HG03139 (cell line): ENCODE measurements at regions not wholly inside any gene's neighbourhood (a gene's known extent, or its start where the extent isn't known, plus 50 kb on each side); places are given as distances from the start of the nearest gene placed in this dataset.
"Not testable (repeated sequence)": the region's sequence is repeated elsewhere in the genome, so short reads cannot be mapped to it uniquely, and the experiment has no call there.

ENCODE experiments used
- ATAC-seq: cut with Tn5 transposase; IDR thresholded peaks from one replicate; pipeline ENCODE4 v1.9.1; 2021; ENCODE audit not compliant: unreplicated experiment

DNA sequence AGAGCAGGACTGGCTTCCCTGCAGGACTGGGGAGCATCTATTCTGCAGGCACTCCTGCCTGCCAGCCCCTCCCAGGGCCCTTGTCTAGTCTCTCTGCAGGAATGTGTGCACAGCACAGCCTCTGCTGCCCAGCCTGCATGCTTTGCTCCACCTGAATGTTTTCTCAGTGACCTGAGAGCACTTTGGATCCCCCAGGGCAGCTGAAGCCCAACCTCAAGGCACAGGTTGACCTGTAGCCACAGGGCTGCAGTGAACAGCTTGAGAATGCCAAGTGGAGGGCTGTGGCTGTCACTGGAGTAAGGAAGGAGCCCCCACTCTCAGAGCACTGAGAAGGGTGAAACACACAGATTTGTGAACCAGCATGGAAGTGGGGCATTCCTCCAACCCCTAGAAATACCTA is 760.2 kb downstream of the STIM2 start:
- ATAC-seq = no peak

- no peak for ATAC-seq
Measured at GRCh38 chr4:27624749-27625148, 764.1 kb downstream of the STIM2 start.

DNA sequence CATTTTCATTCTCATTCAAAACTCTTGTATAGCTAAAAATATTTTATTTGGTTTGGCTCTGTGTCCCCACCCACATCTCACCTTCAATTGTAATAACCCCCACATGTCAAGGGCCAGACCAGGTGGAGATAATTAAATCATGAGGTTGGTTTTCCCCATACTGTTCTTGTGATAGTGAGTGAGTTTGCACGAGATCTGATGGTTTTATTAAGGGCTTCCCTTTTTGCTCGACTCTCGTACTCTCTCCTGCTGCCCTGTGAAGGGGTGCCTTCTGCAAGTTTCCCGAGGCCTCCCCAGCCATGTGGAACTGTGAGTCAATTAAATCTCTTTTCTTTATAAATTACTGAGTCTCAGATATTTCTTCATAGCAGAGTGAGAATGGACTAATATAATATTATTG is 768.0 kb downstream of the STIM2 start:
- no peak for ATAC-seq

- no peak for ATAC-seq
Measured at GRCh38 chr4:27629532-27630225, 769.0 kb downstream of the STIM2 start.

- ATAC-seq = no peak
Measured at GRCh38 chr4:27635936-27636913, 775.6 kb downstream of the STIM2 start.

DNA sequence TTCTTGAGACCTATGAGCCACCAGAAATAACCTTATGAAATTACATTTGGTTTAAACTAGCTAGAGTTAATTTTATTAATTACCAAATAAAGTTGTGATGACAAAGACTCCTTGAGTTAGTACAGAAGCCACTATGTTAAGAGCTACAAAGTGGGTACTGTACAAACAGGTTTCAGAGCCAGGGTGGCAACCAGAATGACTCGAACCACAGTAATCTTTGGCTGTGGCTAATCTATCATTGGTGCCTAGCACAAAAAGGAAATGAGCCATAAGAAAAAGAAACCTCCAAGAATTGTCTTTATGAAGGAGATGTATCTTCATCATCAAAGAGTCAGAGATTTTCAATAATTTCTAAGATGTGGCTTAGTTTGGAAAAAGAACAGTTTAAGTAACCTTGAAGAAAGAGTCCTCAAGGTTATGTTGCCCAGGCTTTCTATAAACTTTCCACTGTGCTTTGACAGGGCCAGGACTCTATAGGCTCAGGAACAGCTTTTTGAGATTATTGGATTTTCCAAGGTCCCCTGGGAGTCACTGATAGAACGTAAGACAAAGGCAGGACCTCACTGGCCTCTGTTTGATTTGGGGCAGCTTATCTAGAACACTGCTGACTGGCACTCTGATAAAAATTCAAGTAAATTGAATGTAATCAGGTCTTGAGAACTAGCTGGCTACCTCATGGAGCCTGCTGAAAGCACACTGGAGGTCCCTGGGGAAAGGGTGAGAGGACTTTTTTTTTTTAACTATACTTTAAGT is 777.7 kb downstream of the STIM2 start:
- no peak for ATAC-seq

DNA sequence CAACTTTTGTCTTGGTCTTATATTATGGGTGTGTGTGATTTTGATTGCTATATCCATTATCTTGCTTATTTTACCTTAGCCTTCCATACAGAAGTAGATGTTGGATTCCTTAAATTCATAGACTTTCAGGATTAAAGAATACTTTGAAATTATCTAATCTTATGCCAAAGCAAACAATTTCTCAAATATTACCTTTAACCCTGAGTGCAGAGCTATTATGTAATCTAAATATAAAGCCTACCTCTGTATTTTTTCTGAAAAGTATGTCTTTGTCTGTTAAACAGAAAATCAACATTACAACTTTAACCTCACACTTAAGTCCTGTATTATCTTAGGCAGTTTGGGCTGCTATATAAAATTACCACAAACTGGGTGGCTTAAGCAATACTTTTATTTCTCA is 782.5 kb downstream of the STIM2 start:
- ATAC-seq = no peak

DNA sequence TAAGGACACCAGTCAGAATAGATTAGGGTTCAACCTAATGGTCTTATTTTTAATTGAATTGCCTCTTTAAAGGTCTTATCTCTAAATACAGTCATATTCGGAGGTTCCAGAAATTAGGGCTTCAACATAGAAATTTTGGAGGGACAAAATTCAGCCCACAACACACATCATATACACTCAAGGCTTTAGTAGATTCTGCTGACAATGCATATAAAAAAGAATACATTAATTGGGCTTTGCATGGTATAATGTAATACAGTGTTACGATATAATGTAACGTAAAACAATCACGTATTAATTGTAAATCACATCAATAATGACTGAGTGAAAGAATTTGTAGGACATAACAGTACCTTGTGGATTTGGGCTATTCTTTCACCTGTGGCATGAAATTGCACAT is 787.8 kb downstream of the STIM2 start:
- no peak for ATAC-seq

GRCh38 chr4:27662426-27662825 is 801.8 kb downstream of the STIM2 start:
- ATAC-seq = no peak

GRCh38 chr4:27666943-27667342 is 806.3 kb downstream of the STIM2 start:
- ATAC-seq = no peak

GRCh38 chr4:27668001-27668400 is 807.4 kb downstream of the STIM2 start:
- ATAC-seq = no peak

- ATAC-seq = no peak
Measured at GRCh38 chr4:27678027-27678426, 817.4 kb downstream of the STIM2 start.

GRCh38 chr4:27684610-27685011 is 824.0 kb downstream of the STIM2 start:
- peak; percentile 89 for ATAC-seq

- ATAC-seq = no peak
Measured at GRCh38 chr4:27685091-27685490, 824.5 kb downstream of the STIM2 start.

DNA sequence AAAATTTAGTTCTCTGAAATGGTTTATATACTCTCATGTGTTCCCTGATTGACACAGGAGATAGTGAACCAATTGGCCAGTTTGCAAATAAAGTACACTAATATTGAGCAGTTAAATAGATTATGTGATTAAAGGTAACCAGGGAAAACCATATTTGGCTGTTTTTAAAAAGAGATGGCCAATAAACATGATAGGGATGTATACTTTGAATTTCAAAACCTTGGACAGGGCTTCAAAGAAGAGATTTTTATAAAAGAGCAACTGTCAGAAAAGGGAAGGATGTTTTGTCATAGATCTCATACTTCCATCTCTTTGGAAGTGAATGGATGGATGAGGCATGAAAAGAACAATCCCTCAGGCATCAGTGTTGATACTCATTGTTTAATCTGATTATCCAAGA is 825.3 kb downstream of the STIM2 start:
- ATAC-seq = no peak

DNA sequence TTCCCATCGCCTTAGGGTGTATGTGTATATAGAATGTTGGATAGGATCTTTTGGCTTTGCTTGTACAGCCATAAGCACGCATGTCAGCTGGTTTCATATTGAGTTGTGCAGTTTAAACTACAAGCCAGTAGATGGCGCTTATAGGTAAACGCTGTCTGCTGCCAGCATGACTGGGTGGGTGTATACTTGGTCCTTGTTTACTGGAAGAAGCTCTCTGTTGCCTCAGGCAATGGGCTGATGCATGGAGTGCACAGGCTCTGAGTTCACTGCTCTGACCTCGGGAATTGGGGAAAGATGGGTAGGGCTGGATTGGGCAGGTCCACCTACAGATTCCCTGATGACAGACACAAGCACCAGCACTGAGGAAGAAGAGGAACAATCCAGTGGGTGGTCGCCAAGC is 831.5 kb downstream of the STIM2 start:
- peak; percentile 60 for ATAC-seq

DNA sequence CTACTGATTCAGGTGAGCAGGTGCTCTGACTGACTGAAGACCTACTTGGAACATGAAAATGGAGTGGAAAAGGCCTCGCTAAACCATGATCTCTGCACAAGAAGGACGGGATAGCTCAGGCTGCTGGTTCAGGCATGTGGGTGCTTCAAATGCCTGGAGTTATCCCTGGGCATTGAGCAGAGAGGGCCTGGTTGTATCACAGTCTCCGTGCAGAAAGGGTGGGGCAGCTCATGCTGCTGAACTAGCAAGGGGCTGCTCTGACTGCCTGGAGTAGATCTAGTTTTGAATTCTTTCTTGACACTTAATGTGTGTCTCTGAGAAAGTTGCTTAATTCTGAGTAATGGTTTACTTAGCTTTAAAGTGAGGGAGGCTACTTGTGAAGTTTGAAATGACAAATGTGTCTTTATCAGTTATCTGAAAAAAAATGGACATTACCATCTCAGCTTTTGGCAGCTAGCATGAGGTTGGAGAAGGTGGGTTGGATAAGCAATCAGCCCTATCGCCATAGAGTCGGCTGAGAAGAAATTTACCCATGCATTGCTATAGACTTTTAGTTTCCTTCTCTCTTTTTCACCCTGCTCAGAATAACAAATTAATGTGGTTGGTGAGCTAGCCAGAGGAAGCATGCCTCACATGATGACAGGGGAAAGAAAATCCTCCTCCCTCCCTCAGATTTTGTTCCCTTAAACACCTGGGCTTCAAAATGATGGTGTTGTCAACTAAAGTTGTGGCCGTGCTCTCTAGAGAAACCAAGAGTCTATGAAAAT is 832.4 kb downstream of the STIM2 start:
- ATAC-seq = no peak

DNA sequence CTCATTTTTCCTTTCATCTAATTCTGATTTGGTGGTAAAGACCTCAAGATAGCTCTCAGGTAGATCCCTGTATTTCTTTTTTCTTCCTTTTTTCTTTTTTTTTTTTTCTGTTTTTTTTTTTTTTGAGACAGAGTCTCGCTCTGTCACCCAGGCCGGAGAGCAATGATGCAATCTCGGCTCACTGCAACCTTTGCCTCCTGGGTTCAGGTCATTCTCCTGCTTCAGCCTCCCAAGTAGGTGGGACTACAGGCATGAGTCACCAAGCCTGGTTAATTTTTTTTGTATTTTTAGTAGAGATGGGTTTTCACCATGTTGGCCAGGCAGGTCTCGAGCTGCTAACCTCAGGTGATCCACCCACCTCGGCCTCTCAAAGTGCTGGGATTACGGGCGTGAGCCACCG is 835.6 kb downstream of the STIM2 start:
- ATAC-seq = not testable (repeated sequence)

- no peak for ATAC-seq
Measured at GRCh38 chr4:27701606-27702005, 841.0 kb downstream of the STIM2 start.

DNA sequence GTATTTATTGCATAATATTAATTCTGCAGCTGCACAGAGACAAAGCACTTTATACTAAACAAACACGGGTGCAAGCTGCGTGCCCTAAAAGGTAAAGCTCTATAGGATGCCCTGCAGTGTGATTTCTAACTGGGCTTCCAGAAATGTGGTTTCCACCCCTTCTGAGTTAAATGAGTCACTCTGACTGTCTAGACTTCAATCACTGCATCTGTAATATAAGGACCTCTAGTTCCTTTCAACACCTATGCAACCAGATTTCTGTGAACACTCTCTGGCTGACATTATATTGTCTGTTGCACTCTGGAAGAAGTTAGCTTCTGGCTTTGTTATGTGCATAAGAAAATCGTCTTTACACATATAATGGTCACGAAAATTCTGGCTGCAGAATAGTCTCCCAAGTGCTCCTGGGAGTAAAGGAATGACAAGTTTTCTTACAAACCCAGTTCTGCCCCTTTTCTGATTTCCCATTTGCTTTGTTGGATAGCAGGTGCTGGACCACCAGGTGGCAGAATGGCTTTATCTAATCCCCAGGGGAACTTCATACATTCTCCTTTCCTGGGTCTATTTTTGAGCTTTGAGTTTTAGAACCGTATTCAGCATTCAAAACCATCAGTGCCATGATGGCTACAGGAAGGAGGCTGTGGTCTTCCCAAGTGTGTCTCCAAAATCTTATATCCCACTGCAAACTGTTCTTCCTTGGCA is 842.2 kb downstream of the STIM2 start:
- no peak for ATAC-seq
